ENCODE measurements at regions not wholly inside any gene's neighbourhood (a gene's known extent, or its start where the extent isn't known, plus 50 kb on each side); places are given as distances from the start of the nearest gene placed in this dataset.
A peak's percentile ranks its signal among the peaks of the same experiment; 100 is the strongest.

- no peaks in the 10 kb centered on the region for H4K20me1 ChIP-seq (ENCODE audit: control insufficient read depth, insufficient read depth, insufficient read length)
- no peak overlapping the region for H2BK15ac ChIP-seq (ENCODE audit: low read depth, low read length)
- no peak overlapping the region for H3T11ph ChIP-seq (ENCODE audit: low read length)
- peaks cover 25% of the 10 kb centered on the region for H3K27me3 Mint-ChIP-seq (ENCODE audit: low read depth)
- peak; percentile 42 for DNase-seq
- no peaks in the 10 kb centered on the region for H3K4me1 ChIP-seq (ENCODE audit: insufficient read depth, low read length)
- H3K4me3 Mint-ChIP-seq, result no peak overlapping the region
- H3K27ac Mint-ChIP-seq, result no peak overlapping the region
- no peak overlapping the region for H3K56ac ChIP-seq (ENCODE audit: insufficient read length, low read depth, low read length)
- H2BK20ac ChIP-seq (ENCODE audit: low read depth, low read length, poor library complexity, severe bottlenecking), result no peak overlapping the region
- no peaks in the 10 kb centered on the region for H3K79me2 ChIP-seq (ENCODE audit: insufficient read depth, low read length)
- H3K9ac ChIP-seq (ENCODE audit: extremely low read depth, insufficient read length, low read length), result no peak overlapping the region
- no peak overlapping the region for H3K23ac ChIP-seq (ENCODE audit: insufficient read length, low read depth, low read length)
- no peak overlapping the region for H3K14ac ChIP-seq (ENCODE audit: insufficient read depth, low read length)
- H2BK120ac ChIP-seq (ENCODE audit: low read depth, low read length, poor library complexity, severe bottlenecking), result no peak overlapping the region
- no peak overlapping the region for H2AK5ac ChIP-seq (ENCODE audit: insufficient read length, low read length)
- no peak overlapping the region for H4K8ac ChIP-seq (replicated peaks; ENCODE audit: insufficient read length, low read depth, low read length)
- no peak overlapping the region for H4K91ac ChIP-seq (ENCODE audit: insufficient read length, low read depth, low read length)
- no peak overlapping the region for H3K27ac ChIP-seq (ENCODE audit: insufficient read length, low read depth, low read length)
- WGBS (ENCODE audit: extremely low coverage, insufficient read length, low lambda C conversion rate), result no CpG with 5 or more reads among the region's 6 CpGs
- no peak overlapping the region for H2BK5ac ChIP-seq (ENCODE audit: insufficient read length, low read length)
- H2BK12ac ChIP-seq (ENCODE audit: insufficient read length, low read depth, low read length), result no peak overlapping the region
- TF ChIP-seq CTCF (conservative IDR thresholded peaks at IDR 0.05), result peak; percentile 57
- no peaks in the 10 kb centered on the region for H3K9me3 ChIP-seq (ENCODE audit: control insufficient read depth, low read depth, low read length)
- no peaks in the 10 kb centered on the region for H3K23me2 ChIP-seq (ENCODE audit: insufficient read length, low read depth, low read length, poor library complexity, severe bottlenecking)
- no peak overlapping the region for H3K4me2 ChIP-seq (ENCODE audit: insufficient read depth, insufficient read length, low read length)
- peaks cover 6 to 11% of the 10 kb centered on the region in 2 experiments for H3K4me1 Mint-ChIP-seq
- no peak overlapping the region for H3K4ac ChIP-seq (ENCODE audit: low read depth, low read length)
- no peak overlapping the region for H4K5ac ChIP-seq (ENCODE audit: insufficient read length, low read depth, low read length)
- H3K18ac ChIP-seq (ENCODE audit: insufficient read length, low read depth, low read length), result no peak overlapping the region
- no peak overlapping the region for H2AFZ ChIP-seq (ENCODE audit: low read length)
- H3K9me3 Mint-ChIP-seq, result peaks cover 4 to 6% of the 10 kb centered on the region in 2 experiments; a peak in 4 of 5 replicates
- peaks cover 0 to 5% (median 0%) of the 10 kb centered on the region in 3 experiments; a peak in 3 of 7 replicates for H3K36me3 Mint-ChIP-seq (ENCODE audit: insufficient read depth in 1 of 3, low read depth in 3 of 3)
- no peaks in the 10 kb centered on the region for H3K79me1 ChIP-seq (ENCODE audit: insufficient read depth, low read depth, low read length, poor library complexity, severe bottlenecking)
- H3K27me3 ChIP-seq (ENCODE audit: insufficient read depth, low read length), result no peaks in the 10 kb centered on the region
These were observed 112.5 kb downstream of the EDN3 start for GRCh38 chr20:59412875-59413284.

Measured in H9 (cell line).